ENCODE measurements at regions not wholly inside any gene's neighbourhood (a gene's known extent, or its start where the extent isn't known, plus 50 kb on each side); places are given as distances from the start of the nearest gene placed in this dataset.

DNA sequence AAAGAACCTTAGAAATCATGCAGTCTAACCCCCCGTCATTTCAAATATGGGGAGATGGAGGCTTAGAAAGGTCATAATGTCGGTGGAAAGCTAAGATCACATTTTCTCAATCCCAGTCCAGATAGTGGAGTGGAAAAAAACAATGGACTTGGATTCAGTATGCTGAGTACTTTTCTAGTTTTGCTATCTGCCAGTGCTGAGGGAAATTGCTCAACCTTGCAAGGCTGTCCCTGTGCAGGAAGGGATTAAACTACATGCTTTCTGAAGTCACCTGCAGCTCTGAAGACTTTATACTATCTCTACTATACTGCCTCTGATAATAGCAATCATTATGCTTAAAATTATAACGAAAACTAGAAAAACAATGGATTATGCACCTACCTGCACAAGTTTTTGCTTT, 272.8 kb downstream of the LRIG3 start:
- TF ChIP-seq, protein P1, sequence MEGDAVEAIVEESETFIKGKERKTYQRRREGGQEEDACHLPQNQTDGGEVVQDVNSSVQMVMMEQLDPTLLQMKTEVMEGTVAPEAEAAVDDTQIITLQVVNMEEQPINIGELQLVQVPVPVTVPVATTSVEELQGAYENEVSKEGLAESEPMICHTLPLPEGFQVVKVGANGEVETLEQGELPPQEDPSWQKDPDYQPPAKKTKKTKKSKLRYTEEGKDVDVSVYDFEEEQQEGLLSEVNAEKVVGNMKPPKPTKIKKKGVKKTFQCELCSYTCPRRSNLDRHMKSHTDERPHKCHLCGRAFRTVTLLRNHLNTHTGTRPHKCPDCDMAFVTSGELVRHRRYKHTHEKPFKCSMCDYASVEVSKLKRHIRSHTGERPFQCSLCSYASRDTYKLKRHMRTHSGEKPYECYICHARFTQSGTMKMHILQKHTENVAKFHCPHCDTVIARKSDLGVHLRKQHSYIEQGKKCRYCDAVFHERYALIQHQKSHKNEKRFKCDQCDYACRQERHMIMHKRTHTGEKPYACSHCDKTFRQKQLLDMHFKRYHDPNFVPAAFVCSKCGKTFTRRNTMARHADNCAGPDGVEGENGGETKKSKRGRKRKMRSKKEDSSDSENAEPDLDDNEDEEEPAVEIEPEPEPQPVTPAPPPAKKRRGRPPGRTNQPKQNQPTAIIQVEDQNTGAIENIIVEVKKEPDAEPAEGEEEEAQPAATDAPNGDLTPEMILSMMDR (conservative IDR thresholded peaks at IDR 0.05 in 1 of 2, IDR thresholded peaks at IDR 0.05 in 1 of 2; ENCODE audit: extremely low read depth in 1 of 2, insufficient read depth in 1 of 2, low read depth in 1 of 2, low read length in 2 of 2): no peak
- TF ChIP-seq EZH2 (IDR thresholded peaks at IDR 0.05; ENCODE audit: borderline replicate concordance, low read length): no peak

Data from mammary epithelial cell (primary cell).